H1 (cell line): ENCODE measurements at regions not wholly inside any gene's neighbourhood (a gene's known extent, or its start where the extent isn't known, plus 50 kb on each side); places are given as distances from the start of the nearest gene placed in this dataset.

Experiments used
- CTCF ChIA-PET: fragments of 300-600 bp; sonication (Branson Sonifier 250); formaldehyde crosslinking; loops from one replicate; lab custom pipeline; 2021; ENCODE audit not compliant: partially characterized antibody; lab: Charles Lee
- POLR2A ChIA-PET: fragments of 300-600 bp; sonication (Branson Sonifier 250); formaldehyde crosslinking; loops from one replicate; lab custom pipeline; 2021; ENCODE audit warnings: inconsistent platforms; ENCODE audit not compliant: partially characterized antibody; lab: Charles Lee
- DNase-seq, 2 experiments: peaks; one replicate each; pipeline versions ENCODE4 v3.0.0 to v3.0.0-alpha.2; 2010 to 2022; ENCODE audit warnings: low spot score in 2 of 2, low read depth in 1 of 2, mixed read lengths in 1 of 2
- FAIRE-seq: peaks from 2 replicates; lab custom pipeline; 2011; peaks lifted over from hg19 to GRCh38; lab: Jason Lieb, UNC
- H2AFZ ChIP-seq: 2 replicates; pipeline ENCODE4 v1.8.1; 2012; ENCODE audit warnings: low read length, inconsistent platforms
- H2AK5ac ChIP-seq: 2 replicates; pipeline ENCODE4 v1.6.1; 2013; ENCODE audit warnings: low read depth, low read length
- H2BK120ac ChIP-seq: replicated peaks from 2 replicates; pipeline ENCODE3; 2013; ENCODE audit warnings: low read depth, low read length, inconsistent platforms
- H2BK12ac ChIP-seq: 2 replicates; pipeline ENCODE4 v1.6.1; 2013; ENCODE audit warnings: low read depth, low read length
- H2BK15ac ChIP-seq: 2 replicates; pipeline ENCODE4 v1.6.1; 2013; ENCODE audit warnings: low read length
- H2BK20ac ChIP-seq: 2 replicates; pipeline ENCODE4 v1.6.1; 2013; ENCODE audit warnings: low read length
- H2BK5ac ChIP-seq: 2 replicates; pipeline ENCODE4 v1.6.1; 2013; ENCODE audit warnings: low read depth, low read length
- H3K14ac ChIP-seq: 2 replicates; pipeline ENCODE4 v1.6.1; 2013; ENCODE audit warnings: inconsistent platforms; ENCODE audit not compliant: insufficient read length
- H3K18ac ChIP-seq: 2 replicates; pipeline ENCODE4 v1.6.1; 2013; ENCODE audit warnings: low read length; ENCODE audit errors: extremely low read depth
- H3K23ac ChIP-seq: 2 replicates; pipeline ENCODE4 v1.6.1; 2013; ENCODE audit warnings: inconsistent platforms; ENCODE audit not compliant: insufficient read length
- H3K23me2 ChIP-seq: 2 replicates; pipeline ENCODE4 v1.6.1; 2013; ENCODE audit warnings: low read depth, low read length
- H3K27ac ChIP-seq: 2 replicates; pipeline ENCODE4 v1.6.1; 2011; ENCODE audit warnings: low read depth, low read length, inconsistent platforms
- H3K27me3 ChIP-seq, 4 experiments: replicated peaks in 1 of 4; 1 replicate in 1 of 4; 2 replicates in 3 of 4; pipeline versions ENCODE4 v1.6.1 to v1.8.1; 2011 to 2013; ENCODE audit warnings: low read length in 3 of 4, mild to moderate bottlenecking in 3 of 4, inconsistent platforms in 2 of 4, mixed read lengths in 2 of 4, moderate library complexity in 1 of 4; ENCODE audit not compliant: control insufficient read depth in 3 of 4, insufficient read depth in 3 of 4; ENCODE audit errors: extremely low read depth in 1 of 4
- H3K36me3 ChIP-seq, 4 experiments: 2 replicates each; pipeline versions ENCODE4 v1.6.1 to v1.8.1; 2011 to 2013; ENCODE audit warnings: mild to moderate bottlenecking in 4 of 4, low read length in 3 of 4, moderate library complexity in 2 of 4, control low read depth in 1 of 4, inconsistent platforms in 1 of 4; ENCODE audit not compliant: insufficient read depth in 4 of 4, control insufficient read depth in 2 of 4
- H3K4ac ChIP-seq: replicated peaks from 2 replicates; pipeline ENCODE3; 2013; ENCODE audit warnings: low read length, low read depth, mixed read lengths, inconsistent platforms; ENCODE audit not compliant: insufficient read length
- H3K4me1 ChIP-seq, 4 experiments: replicated peaks in 1 of 4; 1 replicate in 1 of 4; 2 replicates in 3 of 4; pipeline versions ENCODE4 v1.6.1 to v1.8.1; 2011 to 2013; ENCODE audit warnings: low read length in 3 of 4, inconsistent platforms in 2 of 4, mixed read lengths in 1 of 4; ENCODE audit not compliant: insufficient read depth in 4 of 4, control insufficient read depth in 3 of 4
- H3K4me2 ChIP-seq, 2 experiments: 2 replicates each; pipeline versions ENCODE4 v1.6.1 to v1.8.1; 2011 to 2013; ENCODE audit warnings: low read depth in 2 of 2, low read length in 2 of 2, control low read depth in 1 of 2, inconsistent platforms in 1 of 2, mild to moderate bottlenecking in 1 of 2; ENCODE audit not compliant: insufficient read depth in 1 of 2
- H3K4me3 ChIP-seq, 4 experiments: fragments of 200-600, 300-600 bp in 1 of 4; sonication (generic), shearing (Covaris generic), sonication (Bioruptor Twin) in 1 of 4; 2 replicates each; pipeline versions ENCODE4 v1.5.1 to v1.8.1; 2011 to 2016; ENCODE audit warnings: low read length in 4 of 4, low read depth in 3 of 4, control low read depth in 2 of 4, inconsistent platforms in 2 of 4, mild to moderate bottlenecking in 2 of 4, mixed read lengths in 1 of 4, moderate library complexity in 1 of 4; ENCODE audit not compliant: insufficient read depth in 2 of 4; ENCODE audit errors: extremely low read depth in 1 of 4
- H3K56ac ChIP-seq: replicated peaks from 2 replicates; pipeline ENCODE3; 2013; ENCODE audit warnings: low read depth, mild to moderate bottlenecking, mixed read lengths, low read length, inconsistent platforms; ENCODE audit not compliant: insufficient read length
- H3K79me1 ChIP-seq: 2 replicates; pipeline ENCODE4 v1.6.1; 2013; ENCODE audit warnings: low read depth, low read length, control low read depth
- H3K79me2 ChIP-seq, 2 experiments: 2 replicates each; pipeline versions ENCODE4 v1.6.1 to v1.8.1; 2012 to 2013; ENCODE audit warnings: low read length in 2 of 2, mild to moderate bottlenecking in 2 of 2, inconsistent platforms in 1 of 2; ENCODE audit not compliant: insufficient read depth in 2 of 2, control insufficient read depth in 1 of 2
- H3K9ac ChIP-seq, 4 experiments: replicated peaks in 1 of 4; 1 replicate in 1 of 4; 2 replicates in 3 of 4; pipeline versions ENCODE4 v1.6.1 to v1.8.1; 2011 to 2013; ENCODE audit warnings: low read depth in 3 of 4, low read length in 3 of 4, control low read depth in 2 of 4, mild to moderate bottlenecking in 2 of 4, moderate library complexity in 2 of 4, inconsistent platforms in 1 of 4; ENCODE audit errors: extremely low read depth in 1 of 4
- H3K9me3 ChIP-seq, 2 experiments: 2 replicates each; pipeline versions ENCODE4 v1.6.1 to v1.8.1; 2012 to 2013; ENCODE audit warnings: mild to moderate bottlenecking in 2 of 2, moderate library complexity in 2 of 2, control low read depth in 1 of 2, inconsistent platforms in 1 of 2, low read depth in 1 of 2, low read length in 1 of 2, mixed read lengths in 1 of 2; ENCODE audit not compliant: insufficient read depth in 2 of 2
- H4K20me1 ChIP-seq, 2 experiments: replicated peaks in 1 of 2; 2 replicates each; pipeline versions ENCODE3 to v1.8.1; 2011 to 2013; ENCODE audit warnings: inconsistent platforms in 2 of 2, low read length in 2 of 2, mild to moderate bottlenecking in 1 of 2; ENCODE audit not compliant: insufficient read depth in 2 of 2, control insufficient read depth in 1 of 2
- H4K5ac ChIP-seq: 2 replicates; pipeline ENCODE4 v1.6.1; 2013; ENCODE audit warnings: low read length, low read depth, mixed read lengths, inconsistent platforms; ENCODE audit not compliant: insufficient read length
- H4K8ac ChIP-seq: 2 replicates; pipeline ENCODE4 v1.8.0; 2013; ENCODE audit warnings: mild to moderate bottlenecking, moderate library complexity, low read length, inconsistent platforms; ENCODE audit not compliant: insufficient read depth; ENCODE audit errors: extremely low read depth
- H4K91ac ChIP-seq: replicated peaks from 2 replicates; pipeline ENCODE3; 2013; ENCODE audit warnings: low read length, mixed read lengths, inconsistent platforms; ENCODE audit not compliant: insufficient read length
- BRCA1 ChIP-seq: IDR thresholded peaks from 2 replicates; pipeline ENCODE4 v1.6.1; 2012; ENCODE audit warnings: low read depth, low read length, improper control_type of control experiment
- CBX8 ChIP-seq: fragments of 300-800, 300-1000 bp; sonication (generic); IDR thresholded peaks from 2 replicates; pipeline ENCODE4 v1.7.1; 2016; ENCODE audit warnings: low read depth, low read length, borderline replicate concordance
- EGR1 ChIP-seq: IDR thresholded peaks from 2 replicates; pipeline ENCODE4 v1.6.1; 2011; ENCODE audit warnings: low read depth, low read length, borderline replicate concordance
- EP300 ChIP-seq, 2 experiments: IDR thresholded peaks; 1 replicate in 1 of 2; 2 replicates in 1 of 2; pipeline ENCODE4 v1.6.1; 2011 to 2012; ENCODE audit warnings: low read depth in 2 of 2, low read length in 2 of 2, mild to moderate bottlenecking in 2 of 2, borderline replicate concordance in 1 of 2, inconsistent platforms in 1 of 2, moderate library complexity in 1 of 2
- FOSL1 ChIP-seq: IDR thresholded peaks from 2 replicates; pipeline ENCODE4 v1.6.1; 2011; ENCODE audit warnings: mild to moderate bottlenecking, low read depth, low read length, moderate library complexity; ENCODE audit not compliant: insufficient read depth
- GABPA ChIP-seq: IDR thresholded peaks from 2 replicates; pipeline ENCODE4 v1.6.1; 2011; ENCODE audit warnings: mild to moderate bottlenecking, low read length, moderate library complexity, borderline replicate concordance; ENCODE audit not compliant: insufficient read depth
- HDAC2 ChIP-seq, 2 experiments: fragments of 300-600 bp in 1 of 2; sonication (generic) in 1 of 2; IDR thresholded peaks; 2 replicates each; pipeline ENCODE4 v1.6.1; 2011 to 2012; ENCODE audit warnings: low read depth in 2 of 2, low read length in 2 of 2, mild to moderate bottlenecking in 2 of 2, moderate library complexity in 2 of 2, borderline replicate concordance in 1 of 2, inconsistent platforms in 1 of 2
- HDAC6 ChIP-seq: IDR thresholded peaks from one replicate; pipeline ENCODE4 v1.7.1; 2012; ENCODE audit warnings: low read depth, mild to moderate bottlenecking, inconsistent platforms, low read length, moderate library complexity
- JUN ChIP-seq: IDR thresholded peaks from 2 replicates; pipeline ENCODE4 v1.6.1; 2011; ENCODE audit warnings: low read depth, mild to moderate bottlenecking, improper control_type of control experiment, low read length
- SIRT6 ChIP-seq: IDR thresholded peaks from one replicate; pipeline ENCODE4 v1.7.1; 2012; ENCODE audit warnings: low read length, inconsistent platforms
- SP2 ChIP-seq: IDR thresholded peaks from 2 replicates; pipeline ENCODE4 v1.6.1; 2012; ENCODE audit warnings: mild to moderate bottlenecking, low read length, inconsistent platforms
- TEAD4 ChIP-seq: IDR thresholded peaks from 2 replicates; pipeline ENCODE4 v1.6.1; 2012; ENCODE audit warnings: low read depth, low read length, inconsistent platforms, mixed read lengths
- WGBS, 2 experiments: shearing (Covaris generic) in 1 of 2; methylation state at CpG; one replicate each; pipeline versions ENCODE4 v1.1.6 to v1.1.7; 2013 to 2015; ENCODE audit warnings: low lambda C conversion rate in 2 of 2, mixed read lengths in 2 of 2, inconsistent platforms in 1 of 2, low coverage in 1 of 2, missing lambda C conversion rate in 1 of 2; ENCODE audit not compliant: insufficient replicate concordance in 2 of 2, insufficient coverage in 1 of 2, insufficient read length in 1 of 2; ENCODE audit errors: extremely low coverage in 1 of 2, missing lambda C conversion rate in 1 of 2; 5-methylcytosine and 5-hydroxymethylcytosine counted together
- TF ChIP-seq, protein P1 (sequence below): IDR thresholded peaks from 2 replicates; pipeline ENCODE4 v1.6.1; 2011; ENCODE audit warnings: low read length, improper control_type of control experiment

GRCh38 chr6:77322604-77323003 is 140.7 kb downstream of the HTR1B start:
- Histone ChIP-seq H4K20me1 (no peaks in the 10 kb centered on the region), H3K4me2 (no peak overlapping the region), H3K23ac (no peak overlapping the region), H3K4me3 (no peak overlapping the region), H3K79me2 (no peaks in the 10 kb centered on the region), H3K23me2 (no peaks in the 10 kb centered on the region), H2BK12ac (no peak overlapping the region), H3K79me1 (no peaks in the 10 kb centered on the region), H2BK120ac (no peak overlapping the region), H3K36me3 (no peaks in the 10 kb centered on the region), H3K14ac (no peak overlapping the region), H3K27me3 (no peaks in the 10 kb centered on the region), H3K4ac (no peak overlapping the region), H3K9me3 (no peaks in the 10 kb centered on the region), H4K5ac (no peak overlapping the region), H2AK5ac (no peak overlapping the region), H2AFZ (no peak overlapping the region), H3K4me1 (peaks cover 0 to 2% (median 0%) of the 10 kb centered on the region in 4 experiments; a peak in 1 of 7 replicates), H3K9ac (no peak overlapping the region), H3K27ac (no peak overlapping the region), H3K18ac (no peak overlapping the region), H2BK20ac (no peak overlapping the region), H2BK5ac (no peak overlapping the region), H2BK15ac (no peak overlapping the region), H3K56ac (no peak overlapping the region), H4K91ac (no peak overlapping the region), H4K8ac (no peak overlapping the region)
- POLR2A ChIA-PET, result no interaction called here
- DNase-seq (no peak), FAIRE-seq (no peak)
- CTCF ChIA-PET, result no interaction called here
- WGBS, 2 experiments, result 90% methylated on average over 3 of the region's 3 CpGs; no CpG with 5 or more reads in 1 of the 2 experiments
- TF ChIP-seq, protein P1, sequence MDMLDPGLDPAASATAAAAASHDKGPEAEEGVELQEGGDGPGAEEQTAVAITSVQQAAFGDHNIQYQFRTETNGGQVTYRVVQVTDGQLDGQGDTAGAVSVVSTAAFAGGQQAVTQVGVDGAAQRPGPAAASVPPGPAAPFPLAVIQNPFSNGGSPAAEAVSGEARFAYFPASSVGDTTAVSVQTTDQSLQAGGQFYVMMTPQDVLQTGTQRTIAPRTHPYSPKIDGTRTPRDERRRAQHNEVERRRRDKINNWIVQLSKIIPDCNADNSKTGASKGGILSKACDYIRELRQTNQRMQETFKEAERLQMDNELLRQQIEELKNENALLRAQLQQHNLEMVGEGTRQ, result no peak
- TF ChIP-seq GABPA, result no peak
- no peak for TF ChIP-seq BRCA1
- TF ChIP-seq EP300 (IDR thresholded peaks at IDR 0.05; ENCODE audit: borderline replicate concordance in 1 of 2, low read depth in 2 of 2, low read length in 2 of 2), result no peak
- TF ChIP-seq JUN, result no peak
- no peak for TF ChIP-seq HDAC6
- no peak for TF ChIP-seq FOSL1
- TF ChIP-seq SIRT6, result no peak
- TF ChIP-seq SP2, result no peak
- TF ChIP-seq TEAD4, result no peak
- no peak for TF ChIP-seq EGR1
- TF ChIP-seq HDAC2 (IDR thresholded peaks at IDR 0.05; ENCODE audit: borderline replicate concordance in 1 of 2, low read depth in 2 of 2, low read length in 2 of 2), result no peak
- TF ChIP-seq CBX8, result no peak
